ENCODE measurements at regions not wholly inside any gene's neighbourhood (a gene's known extent, or its start where the extent isn't known, plus 50 kb on each side); places are given as distances from the start of the nearest gene placed in this dataset.

DNA sequence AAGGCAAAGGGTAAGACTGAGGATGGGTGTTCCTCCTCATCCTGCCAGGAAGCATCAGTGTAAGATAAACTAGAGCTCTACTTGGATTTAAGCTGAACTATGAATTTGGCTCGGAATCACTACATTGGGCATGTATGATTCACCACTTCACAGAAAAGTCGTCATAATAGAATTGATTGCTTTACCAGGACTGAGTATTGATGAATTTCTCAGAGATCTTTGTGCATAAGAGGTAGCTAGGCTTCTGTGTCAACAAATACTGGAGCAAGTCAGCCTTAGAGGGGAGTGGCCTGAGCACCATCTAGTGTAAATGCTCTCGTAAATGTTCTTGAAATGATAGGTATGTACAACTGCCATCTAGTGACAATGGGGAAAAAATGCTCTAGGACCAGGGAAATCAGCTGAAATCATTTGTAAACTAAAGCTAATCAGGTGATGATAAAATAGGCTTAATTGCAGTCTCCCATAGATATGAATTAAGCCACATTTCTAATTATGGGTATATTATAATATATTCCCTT lies 309.5 kb upstream of the FMR1 start:
- POLR2A ChIA-PET, result no interaction called here

DNA sequence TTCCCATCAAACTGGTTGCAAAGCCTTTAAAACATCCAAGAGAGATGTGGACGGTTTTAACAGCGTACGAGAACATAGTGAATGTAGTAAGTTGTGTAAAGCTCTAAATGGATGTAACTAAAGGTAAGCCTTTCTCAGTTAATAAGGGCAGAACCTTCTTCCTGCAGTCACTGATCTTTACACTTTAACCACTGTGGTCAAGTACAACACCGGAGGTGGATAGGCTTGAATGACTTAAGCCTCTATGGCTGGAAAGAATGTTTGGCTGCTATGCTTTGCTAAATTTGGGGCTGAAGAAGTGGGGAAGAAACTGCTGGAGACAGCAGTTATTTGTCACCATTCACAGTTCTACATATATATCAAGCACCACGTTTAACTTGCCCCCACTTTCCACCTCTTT lies 285.1 kb upstream of the FMR1 start:
- Mint-ChIP-seq H3K27me3 (no peaks in the 10 kb centered on the region), H3K27ac (no peak overlapping the region), H3K4me3 (no peak overlapping the region), H3K4me1 (no peaks in the 10 kb centered on the region), H3K9me3 (no peaks in the 10 kb centered on the region), H3K36me3 (no peaks in the 10 kb centered on the region)
- POLR2A ChIA-PET, result no interaction called here
- DNase-seq, result no peak
- ATAC-seq, result no peak

More for the DNA sequence above, 309.5 kb upstream of the FMR1 start:
- Mint-ChIP-seq H3K4me3 (no peak overlapping the region), H3K9me3 (peaks cover 0 to 5% (median 0%) of the 10 kb centered on the region in 9 donors), H3K36me3 (peaks cover 0 to 4% (median 0%) of the 10 kb centered on the region in 3 donors), H3K4me1 (no peaks in the 10 kb centered on the region), H3K27me3 (no peaks in the 10 kb centered on the region), H3K27ac (no peak overlapping the region)
- no peak for ATAC-seq
- DNase-seq, result no peak

DNA sequence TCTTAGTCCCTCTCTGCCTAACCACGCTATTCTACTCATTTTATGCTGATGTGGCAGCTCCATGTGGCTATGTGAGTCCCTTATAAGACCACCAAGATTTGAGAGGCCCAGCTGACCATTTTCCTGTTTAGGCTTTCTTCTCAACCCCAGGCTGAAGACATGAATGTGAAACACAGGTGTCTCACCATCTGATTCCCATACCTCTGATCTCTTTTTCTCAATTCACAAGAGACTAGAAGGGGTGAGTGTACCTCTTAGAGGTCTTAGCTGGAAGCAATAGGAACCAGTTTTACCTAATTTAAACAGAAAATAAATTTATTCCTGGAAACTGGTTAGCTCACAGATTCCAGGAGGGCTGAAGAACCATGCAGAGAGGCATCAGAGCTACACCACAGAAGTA lies 276.5 kb upstream of the FMR1 start:
- no peak for DNase-seq
- H3K4me3 Mint-ChIP-seq, result no peak overlapping the region
- no peaks in the 10 kb centered on the region for H3K9me3 Mint-ChIP-seq
- peaks cover 0 to 7% (median 0%) of the 10 kb centered on the region in 5 donors for H3K27me3 Mint-ChIP-seq
- no peaks in the 10 kb centered on the region for H3K4me1 Mint-ChIP-seq
- POLR2A ChIA-PET, result no interaction called here
- H3K36me3 Mint-ChIP-seq, result no peaks in the 10 kb centered on the region
- H3K27ac Mint-ChIP-seq, result no peak overlapping the region
- no peak for ATAC-seq

DNA sequence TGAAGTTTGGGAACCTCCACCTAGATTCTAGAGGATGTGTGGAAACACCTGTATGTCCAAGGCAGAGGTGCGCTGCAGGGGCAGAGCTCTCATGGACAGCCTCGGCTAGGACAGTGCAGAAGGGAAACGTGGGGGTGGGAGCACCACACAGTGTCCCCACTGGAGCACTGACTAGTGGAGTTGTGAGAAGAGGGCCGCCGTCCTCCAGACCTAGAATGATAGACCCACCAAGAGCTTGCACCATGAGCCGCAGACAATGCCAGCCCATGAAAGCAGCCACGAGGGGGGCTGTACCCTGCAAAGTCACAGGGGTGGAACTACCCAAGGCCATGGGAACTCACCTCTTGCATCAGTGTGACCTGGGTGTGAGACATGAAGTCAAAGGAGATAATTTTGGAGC lies 274.5 kb upstream of the FMR1 start:
- H3K27me3 Mint-ChIP-seq, result peaks cover 0 to 7% (median 0%) of the 10 kb centered on the region in 5 donors

DNA sequence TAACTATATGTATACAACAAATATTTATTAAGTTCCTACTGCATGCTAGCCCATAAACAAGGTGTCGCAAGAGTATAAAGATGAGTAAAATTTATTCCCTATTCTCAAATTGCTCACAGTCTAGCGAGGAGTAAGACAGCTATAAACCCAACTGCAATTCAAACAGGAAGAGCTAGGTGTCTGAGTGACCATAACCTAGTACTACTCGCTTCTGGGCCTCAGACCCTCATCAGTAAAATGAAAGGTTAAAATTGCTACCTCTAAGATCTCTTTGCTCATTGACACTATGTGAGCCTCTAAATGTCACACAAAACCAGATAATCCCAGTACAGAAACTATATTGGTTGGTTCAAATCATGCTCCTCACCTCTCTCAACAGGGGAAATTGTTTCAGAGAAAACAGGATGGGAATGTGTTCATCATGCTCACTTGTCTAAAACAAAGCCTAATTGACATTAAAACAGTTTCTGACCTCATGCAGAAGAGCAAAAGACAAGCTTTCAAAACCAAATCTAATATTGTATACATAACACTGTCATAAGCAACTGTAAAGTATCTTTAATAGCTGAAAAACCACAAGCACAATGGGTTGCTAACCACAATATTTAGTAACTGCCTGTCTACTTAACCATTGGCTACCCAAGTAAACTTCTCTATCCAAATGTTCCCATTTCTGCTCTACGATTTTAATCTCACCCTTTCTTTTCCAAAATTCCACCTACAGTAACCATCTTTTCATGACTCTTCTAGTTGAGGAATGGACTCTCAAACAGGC lies 264.6 kb upstream of the FMR1 start:
- Mint-ChIP-seq H3K4me3 (no peak overlapping the region), H3K27me3 (no peaks in the 10 kb centered on the region), H3K4me1 (no peaks in the 10 kb centered on the region), H3K9me3 (peaks cover 0 to 9% (median 0%) of the 10 kb centered on the region in 9 donors), H3K27ac (no peak overlapping the region), H3K36me3 (peaks cover 0 to 1% (median 0%) of the 10 kb centered on the region in 3 donors)
- no peak for ATAC-seq
- no peak for DNase-seq
- POLR2A ChIA-PET, result no interaction called here

More for the DNA sequence above, 274.5 kb upstream of the FMR1 start:
- no peak overlapping the region for H3K27ac Mint-ChIP-seq
- H3K4me3 Mint-ChIP-seq, result no peak overlapping the region
- ATAC-seq (no peak), DNase-seq (no peak)
- peaks cover 0 to 4% (median 0%) of the 10 kb centered on the region in 9 donors for H3K9me3 Mint-ChIP-seq
- POLR2A ChIA-PET, result no interaction called here
- no peaks in the 10 kb centered on the region for H3K36me3 Mint-ChIP-seq
- H3K4me1 Mint-ChIP-seq, result no peaks in the 10 kb centered on the region

DNA sequence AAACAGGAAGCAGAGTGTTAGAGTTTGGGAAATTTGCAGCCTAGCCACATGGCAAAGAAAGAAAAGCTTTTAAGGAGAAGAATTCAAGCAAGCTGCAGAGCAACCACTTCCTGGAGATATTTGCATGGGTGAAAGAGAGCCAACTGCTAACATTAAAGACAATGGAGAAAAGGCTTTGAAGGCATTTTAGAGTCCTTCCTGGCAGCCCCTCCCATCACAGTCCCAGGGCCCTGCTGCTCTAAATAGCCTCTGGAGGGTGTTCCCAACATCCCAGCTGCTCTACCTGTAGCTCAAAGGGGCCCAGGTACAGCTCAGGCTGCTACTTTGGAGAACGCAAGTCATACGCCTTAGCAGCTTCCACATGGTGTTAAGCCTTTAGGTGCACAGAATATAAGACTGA lies 235.9 kb upstream of the FMR1 start:
- Mint-ChIP-seq H3K27me3 (peaks cover 0 to under 1% (median 0%) of the 10 kb centered on the region in 5 donors), H3K27ac (no peak overlapping the region), H3K4me3 (no peak overlapping the region), H3K36me3 (no peaks in the 10 kb centered on the region), H3K9me3 (peaks cover 0 to 2% (median 0%) of the 10 kb centered on the region in 9 donors), H3K4me1 (no peaks in the 10 kb centered on the region)
- DNase-seq, result no peak
- no peak for ATAC-seq
- POLR2A ChIA-PET, result no interaction called here

DNA sequence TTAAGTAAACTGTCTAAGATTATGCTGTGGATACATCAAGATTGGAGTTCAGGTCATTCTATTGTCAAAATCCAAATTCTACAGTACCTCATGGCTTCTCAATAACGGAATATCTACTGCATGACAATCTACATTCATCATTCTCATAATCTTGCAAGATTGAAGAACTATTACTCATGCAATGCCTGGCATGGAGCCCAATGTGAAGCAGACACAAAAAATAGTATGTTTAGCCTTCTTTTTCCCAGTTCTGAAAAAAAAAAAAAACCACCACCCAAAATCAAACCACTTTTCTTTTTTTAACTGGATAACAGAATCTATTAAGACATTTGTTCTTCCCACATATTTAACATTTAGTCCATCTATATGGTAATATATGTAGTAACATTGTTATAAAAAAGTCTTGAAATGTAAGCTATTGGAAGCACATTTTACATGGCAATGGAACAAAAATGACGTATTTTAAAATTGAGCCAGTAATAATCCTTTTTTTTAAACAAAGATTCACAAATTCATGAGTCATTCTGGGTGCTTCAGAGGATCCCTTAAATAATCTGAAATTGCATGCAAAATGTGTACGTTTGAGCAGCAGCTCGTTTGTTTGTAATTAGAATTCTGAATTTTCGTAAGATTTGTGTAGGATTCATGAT lies 232.2 kb upstream of the FMR1 start:
- peaks cover 0 to 5% (median 2%) of the 10 kb centered on the region in 5 donors for H3K27me3 Mint-ChIP-seq
- no peak overlapping the region for H3K27ac Mint-ChIP-seq
- no peaks in the 10 kb centered on the region for H3K36me3 Mint-ChIP-seq
- no peak for ATAC-seq
- H3K4me1 Mint-ChIP-seq, result no peaks in the 10 kb centered on the region
- POLR2A ChIA-PET, result no interaction called here
- peaks cover 0 to 4% (median 0%) of the 10 kb centered on the region in 9 donors for H3K9me3 Mint-ChIP-seq
- H3K4me3 Mint-ChIP-seq, result no peak overlapping the region
- no peak for DNase-seq

DNA sequence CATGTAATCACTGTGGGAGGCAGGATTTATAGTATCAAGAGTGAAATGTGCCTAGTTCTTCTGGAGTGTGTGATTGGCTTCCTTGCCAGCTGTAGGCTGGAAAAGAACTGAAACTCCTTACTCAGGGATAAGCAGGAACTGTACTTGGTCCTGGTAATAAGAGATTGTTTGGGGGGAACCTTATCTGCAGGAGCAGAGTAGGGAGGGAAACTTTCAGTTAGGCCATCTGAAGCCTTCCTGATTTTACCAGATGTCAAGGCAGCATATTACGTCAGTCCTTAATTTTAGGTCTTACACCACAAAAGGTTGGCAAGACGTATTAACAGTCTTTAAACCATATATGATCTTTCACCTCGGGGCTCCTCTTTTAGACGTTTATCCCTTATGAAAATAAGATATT lies 231.5 kb upstream of the FMR1 start:
- DNase-seq (no peak), ATAC-seq (no peak)
- Mint-ChIP-seq H3K4me3 (no peak overlapping the region), H3K4me1 (no peaks in the 10 kb centered on the region), H3K27ac (no peak overlapping the region), H3K9me3 (peaks cover 0 to 4% (median 0%) of the 10 kb centered on the region in 9 donors), H3K36me3 (no peaks in the 10 kb centered on the region), H3K27me3 (peaks cover 0 to 5% (median 2%) of the 10 kb centered on the region in 5 donors)
- POLR2A ChIA-PET, result no interaction called here

DNA sequence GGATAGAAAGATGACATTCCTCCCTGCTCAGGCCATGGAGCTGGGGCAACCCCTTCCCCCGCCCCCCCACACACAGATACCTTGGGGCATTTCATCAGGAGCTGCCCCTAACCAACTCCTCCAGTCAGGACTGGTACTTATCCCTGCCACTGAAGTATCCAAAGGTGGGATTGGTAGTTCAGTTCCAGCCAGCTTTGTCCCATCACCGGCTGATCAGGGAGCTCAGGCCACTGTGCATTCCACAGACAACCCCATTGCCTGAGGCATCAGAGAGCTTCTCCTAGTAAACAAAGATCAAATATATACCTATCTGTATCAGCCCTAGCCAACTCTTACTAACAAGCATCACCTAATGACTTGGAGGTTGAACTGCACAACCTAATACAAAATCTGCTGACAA lies 218.2 kb upstream of the FMR1 start:
- peaks cover 0 to 12% (median 0%) of the 10 kb centered on the region in 5 donors for H3K27me3 Mint-ChIP-seq
- DNase-seq (no peak), ATAC-seq (no peak)
- H3K36me3 Mint-ChIP-seq, result peaks cover 0 to 10% (median 0%) of the 10 kb centered on the region in 3 donors
- H3K4me1 Mint-ChIP-seq, result no peaks in the 10 kb centered on the region
- no peak overlapping the region for H3K4me3 Mint-ChIP-seq
- POLR2A ChIA-PET, result no interaction called here
- peaks cover 0 to 25% (median 1%) of the 10 kb centered on the region in 9 donors for H3K9me3 Mint-ChIP-seq
- H3K27ac Mint-ChIP-seq, result no peak overlapping the region

DNA sequence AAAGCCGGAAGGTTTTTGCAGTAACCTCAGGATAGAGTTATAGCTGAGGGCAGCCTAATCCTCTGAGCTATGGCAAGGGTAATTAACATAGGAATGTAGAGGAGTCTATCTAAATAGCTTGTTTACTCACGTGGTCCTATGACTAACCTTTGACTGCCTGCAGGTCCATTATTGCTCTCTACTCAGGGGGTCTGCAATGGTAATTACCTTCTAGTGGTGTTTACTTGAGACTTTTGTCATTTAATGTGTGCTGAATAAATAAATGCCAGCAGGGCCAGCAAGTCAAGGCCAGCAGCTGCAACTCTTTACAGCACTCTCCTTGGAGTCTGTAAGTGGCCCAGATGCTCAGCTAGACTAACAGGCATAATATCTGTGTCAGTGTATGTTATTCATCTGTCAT lies 212.7 kb upstream of the FMR1 start:
- H3K27me3 Mint-ChIP-seq, result peaks cover 0 to 4% (median 0%) of the 10 kb centered on the region in 5 donors
- no peak overlapping the region for H3K4me3 Mint-ChIP-seq
- peaks cover 0 to 6% (median 0%) of the 10 kb centered on the region in 3 donors for H3K36me3 Mint-ChIP-seq
- no peak for ATAC-seq
- H3K4me1 Mint-ChIP-seq, result no peaks in the 10 kb centered on the region
- H3K9me3 Mint-ChIP-seq, result peaks cover 0 to 11% (median 0%) of the 10 kb centered on the region in 9 donors
- POLR2A ChIA-PET, result no interaction called here
- DNase-seq, result no peak
- H3K27ac Mint-ChIP-seq, result no peak overlapping the region

DNA sequence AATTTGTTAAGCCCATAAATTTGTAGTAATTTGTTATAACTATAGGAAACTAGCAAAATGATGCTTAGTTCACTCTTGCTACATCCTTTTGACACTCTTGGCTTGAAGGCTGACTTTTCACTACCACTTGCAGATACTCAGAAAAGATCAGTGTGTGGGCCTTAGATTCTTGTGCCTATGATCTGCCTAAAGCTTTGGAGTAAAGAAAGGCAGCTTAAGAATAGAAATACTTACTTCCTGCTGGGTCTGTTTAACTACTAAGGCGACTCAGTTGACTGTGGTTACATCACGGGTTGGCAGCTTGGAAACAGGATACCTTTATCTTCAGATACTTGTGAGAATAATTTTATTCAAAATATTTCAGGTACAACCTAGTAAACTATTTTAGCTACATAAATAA lies 201.4 kb upstream of the FMR1 start:
- H3K27ac Mint-ChIP-seq, result no peak overlapping the region
- no peaks in the 10 kb centered on the region for H3K4me1 Mint-ChIP-seq
- H3K4me3 Mint-ChIP-seq, result no peak overlapping the region
- no peaks in the 10 kb centered on the region for H3K36me3 Mint-ChIP-seq
- ATAC-seq, result no peak
- H3K9me3 Mint-ChIP-seq, result no peaks in the 10 kb centered on the region
- no peak for DNase-seq
- no peaks in the 10 kb centered on the region for H3K27me3 Mint-ChIP-seq
- POLR2A ChIA-PET, result no interaction called here

DNA sequence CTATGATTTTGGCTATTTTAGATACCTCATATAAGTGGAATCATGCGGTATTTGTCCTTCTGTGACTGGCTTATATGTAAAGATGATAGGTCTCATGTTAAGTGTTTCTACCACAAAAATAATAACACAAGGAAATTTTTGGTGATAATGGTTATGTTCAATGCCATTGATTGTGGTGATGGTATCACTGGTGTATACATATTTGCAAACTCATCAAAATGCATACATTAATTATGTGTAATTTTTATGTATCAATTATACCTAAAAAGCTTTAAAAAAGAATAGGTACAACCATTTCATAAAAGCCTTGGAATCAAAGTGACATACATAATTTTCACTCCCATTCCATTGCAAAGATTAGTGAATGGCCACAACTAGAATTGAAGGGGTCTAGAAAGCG lies 178.3 kb upstream of the FMR1 start:
- H3K4me3 Mint-ChIP-seq, result no peak overlapping the region
- DNase-seq (no peak), ATAC-seq (no peak)
- POLR2A ChIA-PET, result no interaction called here
- no peak overlapping the region for H3K27ac Mint-ChIP-seq
- H3K9me3 Mint-ChIP-seq, result no peaks in the 10 kb centered on the region
- no peaks in the 10 kb centered on the region for H3K36me3 Mint-ChIP-seq
- H3K27me3 Mint-ChIP-seq, result peaks cover 0 to 6% (median 0%) of the 10 kb centered on the region in 5 donors
- H3K4me1 Mint-ChIP-seq, result peaks cover 3 to 7% (median 5%) of the 10 kb centered on the region in 4 donors

DNA sequence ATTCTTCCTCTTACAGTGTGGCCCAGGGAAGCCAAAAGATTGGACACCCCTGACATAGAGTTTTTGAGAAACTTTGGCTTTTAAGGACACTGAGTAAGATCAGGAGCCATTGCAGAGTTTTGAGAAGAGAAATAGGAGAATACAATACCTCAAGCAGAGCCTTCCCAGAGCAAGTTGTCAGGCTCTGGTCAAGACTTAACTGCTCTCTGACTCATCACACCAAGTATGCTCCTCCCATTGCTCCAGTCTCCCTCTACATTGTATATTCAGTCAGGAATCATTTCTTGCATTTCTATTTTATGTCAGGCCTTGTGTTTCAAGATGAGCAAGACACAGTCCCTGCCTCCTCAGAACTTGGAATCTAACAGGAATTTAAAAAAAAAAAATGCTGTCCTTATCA lies 176.4 kb upstream of the FMR1 start:
- H3K4me1 Mint-ChIP-seq, result peaks cover 3 to 10% (median 5%) of the 10 kb centered on the region in 4 donors
- no peaks in the 10 kb centered on the region for H3K9me3 Mint-ChIP-seq
- DNase-seq (no peak), ATAC-seq (no peak)
- peaks cover 0 to 3% (median 0%) of the 10 kb centered on the region in 5 donors for H3K27me3 Mint-ChIP-seq
- no peaks in the 10 kb centered on the region for H3K36me3 Mint-ChIP-seq
- H3K4me3 Mint-ChIP-seq, result no peak overlapping the region
- H3K27ac Mint-ChIP-seq, result no peak overlapping the region
- POLR2A ChIA-PET, result no interaction called here

All from naive thymus-derived CD8-positive, alpha-beta T cell (primary cell).